Esophagus muscularis mucosa (tissue), 3 donors: ENCODE measurements at regions not wholly inside any gene's neighbourhood (a gene's known extent, or its start where the extent isn't known, plus 50 kb on each side); places are given as distances from the start of the nearest gene placed in this dataset.

Experiments used
- POLR2A ChIP-seq: fragments of 450-650 bp; IDR thresholded peaks from one replicate; pipeline ENCODE4 v1.6.1; 2017; ENCODE audit warnings: antibody characterized with exemption, moderate library complexity, mild to moderate bottlenecking, low read depth
- POLR2AphosphoS5 ChIP-seq, 2 donors: sonication (generic); formaldehyde crosslinking; IDR thresholded peaks; one replicate each; pipeline ENCODE4 v1.6.1; 2017; ENCODE audit warnings: antibody characterized with exemption in 2 of 2
- TF ChIP-seq, protein P1 (sequence below), 3 experiments: fragments of 200-600 bp in 2 of 3; fragments of 450-650 bp in 1 of 3; sonication (generic) in 2 of 3; IDR thresholded peaks; one replicate each; pipeline ENCODE4 v1.5.1; 2017 to 2019; ENCODE audit warnings: antibody characterized with exemption in 3 of 3, mild to moderate bottlenecking in 2 of 3, moderate library complexity in 1 of 3

DNA sequence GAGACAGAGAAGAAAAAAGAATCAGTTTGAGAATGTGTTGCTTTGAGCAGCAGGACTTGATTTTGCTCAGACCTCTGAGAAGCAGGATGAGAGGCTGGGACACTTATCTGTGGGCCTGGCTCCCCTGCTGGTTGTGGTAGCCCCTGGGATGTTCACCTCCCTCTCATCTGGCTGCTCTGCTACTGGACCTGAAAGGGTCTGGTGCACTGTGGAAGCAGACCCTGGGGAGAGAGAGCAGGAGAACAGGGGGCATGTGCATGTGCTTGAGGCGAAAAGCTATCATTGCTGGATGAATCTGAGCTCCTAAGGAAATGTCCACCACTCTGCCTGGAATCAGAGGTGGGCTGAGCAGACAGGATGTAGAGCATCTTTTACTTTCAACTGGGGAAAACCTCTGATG, 161.1 kb downstream of the SCP2D1 start:
- TF ChIP-seq, protein P1, sequence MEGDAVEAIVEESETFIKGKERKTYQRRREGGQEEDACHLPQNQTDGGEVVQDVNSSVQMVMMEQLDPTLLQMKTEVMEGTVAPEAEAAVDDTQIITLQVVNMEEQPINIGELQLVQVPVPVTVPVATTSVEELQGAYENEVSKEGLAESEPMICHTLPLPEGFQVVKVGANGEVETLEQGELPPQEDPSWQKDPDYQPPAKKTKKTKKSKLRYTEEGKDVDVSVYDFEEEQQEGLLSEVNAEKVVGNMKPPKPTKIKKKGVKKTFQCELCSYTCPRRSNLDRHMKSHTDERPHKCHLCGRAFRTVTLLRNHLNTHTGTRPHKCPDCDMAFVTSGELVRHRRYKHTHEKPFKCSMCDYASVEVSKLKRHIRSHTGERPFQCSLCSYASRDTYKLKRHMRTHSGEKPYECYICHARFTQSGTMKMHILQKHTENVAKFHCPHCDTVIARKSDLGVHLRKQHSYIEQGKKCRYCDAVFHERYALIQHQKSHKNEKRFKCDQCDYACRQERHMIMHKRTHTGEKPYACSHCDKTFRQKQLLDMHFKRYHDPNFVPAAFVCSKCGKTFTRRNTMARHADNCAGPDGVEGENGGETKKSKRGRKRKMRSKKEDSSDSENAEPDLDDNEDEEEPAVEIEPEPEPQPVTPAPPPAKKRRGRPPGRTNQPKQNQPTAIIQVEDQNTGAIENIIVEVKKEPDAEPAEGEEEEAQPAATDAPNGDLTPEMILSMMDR (IDR thresholded peaks at IDR 0.05) = no peak
- TF ChIP-seq POLR2AphosphoS5 (IDR thresholded peaks at IDR 0.05) (no peak), POLR2A (no peak)
